Small intestine (tissue), 7 donors: ENCODE measurements at regions not wholly inside any gene's neighbourhood (a gene's known extent, or its start where the extent isn't known, plus 50 kb on each side); places are given as distances from the start of the nearest gene placed in this dataset.

Experiments
- DNase-seq, 2 donors: peaks; one replicate each; pipeline versions ENCODE4 v3.0.0 to v3.0.0-alpha.2; 2013
- FAIRE-seq: peaks from 2 replicates; lab custom pipeline; 2012; peaks lifted over from hg19 to GRCh38; lab: Jason Lieb, UNC
- H3K27ac ChIP-seq, 3 donors: one replicate each; pipeline ENCODE4 v1.5.1; 2013; ENCODE audit warnings: low read length in 2 of 3, mild to moderate bottlenecking in 2 of 3, control low read depth in 1 of 3, inconsistent platforms in 1 of 3, low read depth in 1 of 3, moderate library complexity in 1 of 3
- H3K27me3 ChIP-seq, 3 donors: one replicate each; pipeline ENCODE4 v1.6.1; 2013; ENCODE audit warnings: low read length in 3 of 3, inconsistent platforms in 1 of 3; ENCODE audit not compliant: control insufficient read depth in 3 of 3, insufficient read depth in 3 of 3
- H3K36me3 ChIP-seq, 3 donors: one replicate each; pipeline ENCODE4 v1.6.1; 2013; ENCODE audit warnings: low read length in 3 of 3, inconsistent platforms in 1 of 3, low read depth in 1 of 3, mild to moderate bottlenecking in 1 of 3, moderate library complexity in 1 of 3; ENCODE audit not compliant: control insufficient read depth in 3 of 3, insufficient read depth in 2 of 3
- H3K4me1 ChIP-seq, 3 donors: one replicate each; pipeline ENCODE4 v1.6.1; 2013; ENCODE audit warnings: low read length in 2 of 3, inconsistent platforms in 1 of 3, low read depth in 1 of 3, mild to moderate bottlenecking in 1 of 3, moderate library complexity in 1 of 3; ENCODE audit not compliant: control insufficient read depth in 3 of 3, insufficient read depth in 2 of 3
- H3K4me3 ChIP-seq, 3 donors: one replicate each; pipeline ENCODE4 v1.5.1; 2013; ENCODE audit warnings: low read length in 3 of 3, control low read depth in 1 of 3, inconsistent platforms in 1 of 3, low read depth in 1 of 3, mild to moderate bottlenecking in 1 of 3, moderate library complexity in 1 of 3
- H3K9me3 ChIP-seq, 2 donors: one replicate each; pipeline ENCODE4 v1.6.1; 2013; ENCODE audit warnings: low read depth in 1 of 2, low read length in 1 of 2; ENCODE audit not compliant: control insufficient read depth in 2 of 2, insufficient read depth in 1 of 2
- WGBS, 3 donors: extraction: QIAGEN DNeasy Blood & Tissue Kit; methylation state at CpG; one replicate each; pipeline ENCODE4 v1.1.7; 2013; 5-methylcytosine and 5-hydroxymethylcytosine counted together
- donor health status: healthy with polysubstance abuse.
- donor health status: control.
- donor health status: control.
- donor health status: Bipolar disorder and iron deficiency.
- donor health status: healthy.

DNA sequence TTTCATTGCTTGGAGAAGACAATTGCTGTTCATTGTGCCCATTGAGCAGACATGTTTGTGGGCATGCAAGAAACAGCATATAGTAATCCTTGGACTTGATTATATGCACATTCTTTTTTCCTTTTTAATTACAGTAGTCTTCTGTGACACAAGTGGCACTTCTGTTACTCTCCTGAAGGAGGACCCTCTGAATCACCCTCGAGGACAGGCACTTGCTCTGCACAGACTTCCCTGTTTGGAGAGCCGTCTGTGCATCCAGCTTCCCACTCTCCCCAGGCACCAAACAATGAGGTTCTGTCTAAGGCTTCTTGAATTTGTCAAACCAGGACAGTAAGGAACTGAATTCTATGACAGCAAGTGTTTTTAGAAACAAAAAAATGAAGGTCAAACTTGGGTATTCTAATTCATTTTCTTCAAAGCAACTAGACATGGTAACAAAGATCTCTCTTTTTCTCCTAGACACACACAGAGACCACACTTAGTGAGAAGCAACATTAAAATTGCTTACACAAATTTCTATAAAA, 844.6 kb upstream of the ID2 start:
- WGBS, 3 donors: 41 to 53% (median 52%) methylated on average over 2 of the region's 2 CpGs
- H3K4me1 ChIP-seq: no peaks in the 10 kb centered on the region
- H3K4me3 ChIP-seq: no peak overlapping the region
- DNase-seq: no peak
- peaks cover 0 to 3% (median 0%) of the 10 kb centered on the region in 3 donors for H3K27me3 ChIP-seq
- no peaks in the 10 kb centered on the region for H3K36me3 ChIP-seq
- no peak overlapping the region for H3K27ac ChIP-seq
- H3K9me3 ChIP-seq: peaks cover 0 to 8% of the 10 kb centered on the region in 2 donors
- FAIRE-seq: no peak

DNA sequence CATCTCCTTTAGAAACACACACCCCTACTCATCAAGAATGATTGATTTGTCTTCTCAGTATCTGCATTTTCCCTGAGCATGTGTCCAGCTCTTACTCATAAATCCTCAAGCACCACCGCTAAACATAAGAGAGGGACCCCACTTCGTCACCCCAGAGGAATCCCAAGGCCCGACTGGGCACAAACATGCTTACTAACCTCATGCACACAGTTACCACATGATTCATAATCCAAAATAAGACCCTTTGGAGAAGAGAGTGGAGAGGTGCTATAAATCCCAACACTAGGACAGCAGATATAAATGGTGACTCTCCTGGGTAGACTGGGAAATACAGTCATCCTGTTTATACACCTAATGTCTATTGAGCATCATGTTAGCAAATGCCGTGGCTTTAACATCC, 843.2 kb upstream of the ID2 start:
- H3K4me1 ChIP-seq: no peaks in the 10 kb centered on the region
- 82 to 91% (median 88%) methylated on average over 4 of the region's 4 CpGs for WGBS, 3 donors
- DNase-seq: no peak
- FAIRE-seq: no peak
- peaks cover 0 to 8% of the 10 kb centered on the region in 2 donors for H3K9me3 ChIP-seq
- peaks cover 0 to 3% (median 0%) of the 10 kb centered on the region in 3 donors for H3K27me3 ChIP-seq
- H3K36me3 ChIP-seq: no peaks in the 10 kb centered on the region
- H3K27ac ChIP-seq: no peak overlapping the region
- H3K4me3 ChIP-seq: no peak overlapping the region

DNA sequence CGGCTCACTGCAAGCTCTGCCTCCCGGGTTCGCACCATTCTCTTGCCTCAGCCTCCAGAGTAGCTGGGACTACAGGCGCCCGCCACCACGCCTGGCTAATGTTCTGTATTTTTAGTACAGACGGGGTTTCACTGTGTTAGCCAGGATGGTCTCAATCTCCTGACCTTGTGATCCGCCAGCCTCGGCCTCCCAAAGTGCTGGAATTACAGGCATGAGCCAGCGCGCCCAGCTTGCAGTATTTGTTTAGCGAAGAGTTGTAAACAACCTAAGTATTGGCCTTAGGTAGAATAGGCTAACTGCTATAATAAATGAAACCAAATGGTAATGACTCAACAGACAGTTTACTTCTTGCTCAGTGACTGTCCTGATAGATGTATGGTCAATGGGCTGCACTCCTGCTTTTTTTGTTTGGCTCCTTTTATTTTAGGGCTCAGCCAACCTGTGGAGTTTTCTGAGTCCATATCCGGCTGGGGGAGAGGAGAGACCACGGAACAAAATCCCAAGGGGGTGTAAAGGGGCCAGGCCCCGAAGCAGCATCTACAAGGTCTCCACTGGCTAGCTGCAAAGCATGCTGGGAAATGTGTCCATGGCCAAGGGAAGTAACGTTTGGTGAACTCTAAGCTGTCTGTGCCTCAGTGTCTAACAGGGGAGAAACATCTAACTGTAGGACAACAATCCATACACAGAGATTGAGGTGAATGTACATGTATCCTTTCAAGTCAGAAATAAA, 841.0 kb upstream of the ID2 start:
- FAIRE-seq: no peak

DNA sequence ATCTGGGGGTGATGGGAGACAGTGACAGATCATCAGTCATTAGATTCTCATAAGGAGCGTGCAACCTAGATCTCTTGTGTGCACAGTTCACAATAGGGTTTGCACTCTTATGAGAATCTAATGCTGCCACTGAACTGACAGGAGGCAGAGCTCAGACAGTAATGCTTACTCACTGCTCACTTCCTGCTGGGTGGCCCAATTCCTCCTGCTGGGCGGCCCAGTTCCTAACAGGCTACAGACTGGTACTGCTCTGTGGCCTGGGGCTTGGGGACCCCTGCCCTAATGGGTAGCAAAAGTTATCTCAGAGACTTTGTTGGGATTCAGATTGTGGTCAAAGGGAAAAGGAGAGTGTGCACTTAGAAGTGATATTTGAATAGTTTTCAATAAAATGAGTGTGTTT, 840.1 kb upstream of the ID2 start:
- no peaks in the 10 kb centered on the region for H3K4me1 ChIP-seq
- no peak for DNase-seq
- H3K27me3 ChIP-seq: peaks cover 0 to 3% (median 0%) of the 10 kb centered on the region in 3 donors
- no peak overlapping the region for H3K4me3 ChIP-seq
- no peak for FAIRE-seq
- no peaks in the 10 kb centered on the region for H3K36me3 ChIP-seq
- H3K9me3 ChIP-seq: peaks cover 0 to 8% of the 10 kb centered on the region in 2 donors
- WGBS, 3 donors: 75 to 93% (median 78%) methylated on average over 2 of the region's 2 CpGs
- H3K27ac ChIP-seq: no peak overlapping the region

More for the DNA sequence above, 841.0 kb upstream of the ID2 start:
- 85 to 89% (median 88%) methylated on average over 16 of the region's 16 CpGs for WGBS, 3 donors
- peaks cover 0 to 3% (median 0%) of the 10 kb centered on the region in 3 donors for H3K27me3 ChIP-seq
- H3K4me1 ChIP-seq: no peaks in the 10 kb centered on the region
- peaks cover 0 to 8% of the 10 kb centered on the region in 2 donors for H3K9me3 ChIP-seq
- no peaks in the 10 kb centered on the region for H3K36me3 ChIP-seq
- H3K27ac ChIP-seq: no peak overlapping the region
- no peak overlapping the region for H3K4me3 ChIP-seq
- no peak for DNase-seq

DNA sequence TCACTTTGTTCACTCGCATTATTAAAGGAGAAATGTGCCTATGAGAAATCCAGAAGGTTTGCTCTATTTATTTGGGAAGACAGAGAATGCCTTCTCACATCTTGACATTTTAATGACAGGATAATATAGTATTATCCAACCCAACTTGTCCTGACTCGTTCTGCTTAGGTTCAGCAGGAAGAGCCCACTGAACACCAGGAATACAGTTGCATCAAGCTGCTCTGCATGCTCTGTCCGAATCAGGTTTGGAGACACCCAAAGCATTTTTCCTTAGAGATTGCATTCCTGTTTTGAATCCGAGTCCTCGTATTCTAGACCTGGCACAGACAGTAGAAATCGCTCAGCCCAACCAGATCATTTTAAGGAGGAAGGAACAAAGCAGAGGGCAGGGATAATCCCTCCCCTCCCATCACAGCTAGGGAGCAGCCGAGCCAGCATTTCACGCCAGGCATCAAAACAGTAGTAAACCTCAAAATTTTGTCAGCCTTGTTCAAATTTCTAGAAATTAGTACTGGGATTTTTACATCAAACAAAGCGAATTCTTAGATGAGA, 837.4 kb upstream of the ID2 start:
- no peak overlapping the region for H3K27ac ChIP-seq
- no peak for FAIRE-seq
- H3K9me3 ChIP-seq: peaks cover 0 to 8% of the 10 kb centered on the region in 2 donors
- H3K4me3 ChIP-seq: no peak overlapping the region
- H3K27me3 ChIP-seq: no peaks in the 10 kb centered on the region
- no peaks in the 10 kb centered on the region for H3K4me1 ChIP-seq
- DNase-seq: no peak
- 71 to 76% (median 75%) methylated on average over 9 of the region's 9 CpGs for WGBS, 3 donors
- no peaks in the 10 kb centered on the region for H3K36me3 ChIP-seq

DNA sequence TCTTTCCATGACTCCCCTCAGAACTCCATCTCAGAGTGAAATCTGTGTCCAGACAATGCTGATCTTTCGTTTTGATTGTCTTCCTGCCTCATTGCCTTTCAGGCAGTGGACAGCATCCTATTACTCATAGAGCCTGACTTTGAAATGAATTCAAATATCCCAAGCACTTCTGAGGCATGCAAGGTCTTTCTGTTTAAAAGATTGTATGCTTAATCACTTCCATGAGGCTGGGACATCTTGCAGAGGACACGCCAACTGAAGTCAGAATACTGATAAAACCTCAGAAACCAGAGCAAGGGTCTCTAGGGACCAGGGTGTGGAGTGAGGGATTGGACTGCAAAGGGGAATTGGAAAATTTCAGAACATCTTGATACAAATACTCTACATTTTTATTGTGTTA, 836.5 kb upstream of the ID2 start:
- 44 to 73% (median 48%) methylated on average over 2 of the region's 2 CpGs for WGBS, 3 donors
- Histone ChIP-seq H3K4me3 (no peak overlapping the region), H3K27ac (no peak overlapping the region), H3K9me3 (peaks cover 0 to 8% of the 10 kb centered on the region in 2 donors), H3K36me3 (no peaks in the 10 kb centered on the region), H3K27me3 (no peaks in the 10 kb centered on the region), H3K4me1 (no peaks in the 10 kb centered on the region)
- no peak for FAIRE-seq
- no peak for DNase-seq

DNA sequence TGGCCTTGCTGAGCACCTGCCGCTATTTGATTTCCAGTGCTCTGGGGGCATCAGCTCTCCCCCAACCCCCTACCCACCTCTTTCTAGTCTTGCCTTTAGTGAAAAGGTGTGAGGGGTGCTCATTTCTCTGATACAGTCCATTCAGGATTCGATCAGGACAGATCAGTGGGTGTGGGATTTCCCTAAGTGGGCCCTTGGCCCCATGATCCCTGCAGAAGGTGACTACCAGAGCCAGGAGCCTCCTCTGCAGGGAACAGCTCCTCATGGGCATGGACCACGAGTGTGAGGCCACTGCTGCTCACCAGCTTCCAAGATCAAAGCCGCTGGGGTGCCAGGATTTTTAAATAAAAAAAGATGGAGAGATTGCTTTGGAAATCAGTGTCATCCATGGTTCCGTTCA, 835.2 kb upstream of the ID2 start:
- no peak for FAIRE-seq
- Histone ChIP-seq H3K27ac (no peak overlapping the region), H3K4me1 (no peaks in the 10 kb centered on the region), H3K27me3 (no peaks in the 10 kb centered on the region), H3K9me3 (peaks cover 0 to 2% of the 10 kb centered on the region in 2 donors), H3K36me3 (no peaks in the 10 kb centered on the region), H3K4me3 (no peak overlapping the region)
- no peak for DNase-seq
- 69 to 86% (median 73%) methylated on average over 5 of the region's 5 CpGs for WGBS, 3 donors

DNA sequence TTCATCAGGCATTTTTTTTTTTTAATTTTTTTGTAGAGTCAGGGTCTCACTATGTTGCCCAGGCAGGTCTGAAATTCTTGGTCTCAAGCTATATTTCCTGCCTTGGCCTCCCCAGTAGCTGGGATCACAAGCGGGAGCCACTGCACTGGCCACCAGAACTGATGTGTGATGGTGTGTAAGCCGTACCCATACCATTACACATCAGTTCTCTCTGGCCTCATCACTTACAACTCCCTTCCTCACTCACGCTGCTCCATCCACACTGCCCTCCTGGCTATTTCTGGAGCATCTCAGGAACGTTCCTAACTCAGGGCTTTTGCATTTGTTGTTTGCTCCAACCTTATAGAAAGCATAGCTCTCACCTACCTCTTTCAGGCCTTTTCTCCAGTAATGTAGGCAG, 834.5 kb upstream of the ID2 start:
- 77 to 86% (median 85%) methylated on average over 4 of the region's 4 CpGs for WGBS, 3 donors
- Histone ChIP-seq H3K4me3 (no peak overlapping the region), H3K27me3 (no peaks in the 10 kb centered on the region), H3K36me3 (no peaks in the 10 kb centered on the region), H3K4me1 (no peaks in the 10 kb centered on the region), H3K9me3 (no peaks in the 10 kb centered on the region), H3K27ac (no peak overlapping the region)
- no peak for FAIRE-seq
- no peak for DNase-seq
